Lower leg skin (tissue), 4 donors: ENCODE measurements at regions not wholly inside any gene's neighbourhood (a gene's known extent, or its start where the extent isn't known, plus 50 kb on each side); places are given as distances from the start of the nearest gene placed in this dataset.

Source experiments
- DNase-seq, 2 donors: peaks; one replicate each; pipeline ENCODE4 v3.0.0-alpha.2; 2019; ENCODE audit warnings: low spot score in 2 of 2
- H3K4me3 ChIP-seq: fragments of 200-600 bp; sonication (generic); 2 replicates; pipeline ENCODE4 v1.5.1; 2017; ENCODE audit warnings: mild to moderate bottlenecking, low read depth; ENCODE audit not compliant: poor library complexity, severe bottlenecking
- POLR2A ChIP-seq, 2 donors: fragments of 450-650 bp; IDR thresholded peaks; one replicate each; pipeline ENCODE4 v1.6.1; 2016 to 2017; ENCODE audit warnings: antibody characterized with exemption in 2 of 2, mild to moderate bottlenecking in 1 of 2, moderate library complexity in 1 of 2
- WGBS, 2 donors: methylation state at CpG; one replicate each; pipeline ENCODE4 v1.1.5; 2018; 5-methylcytosine and 5-hydroxymethylcytosine counted together
- intact Hi-C: fragments of 100-400 bp; cut with DNase I; formaldehyde crosslinking; loops from one replicate; pipeline ENCODE4 v1.15.0; 2023; ENCODE audit warnings: low total_unique reads
- TF ChIP-seq, protein P1 (sequence below), 3 donors: fragments of 450-650 bp; IDR thresholded peaks; one replicate each; pipeline ENCODE4 v1.5.1; 2016; ENCODE audit warnings: antibody characterized with exemption in 3 of 3, mild to moderate bottlenecking in 3 of 3, moderate library complexity in 2 of 3

DNA sequence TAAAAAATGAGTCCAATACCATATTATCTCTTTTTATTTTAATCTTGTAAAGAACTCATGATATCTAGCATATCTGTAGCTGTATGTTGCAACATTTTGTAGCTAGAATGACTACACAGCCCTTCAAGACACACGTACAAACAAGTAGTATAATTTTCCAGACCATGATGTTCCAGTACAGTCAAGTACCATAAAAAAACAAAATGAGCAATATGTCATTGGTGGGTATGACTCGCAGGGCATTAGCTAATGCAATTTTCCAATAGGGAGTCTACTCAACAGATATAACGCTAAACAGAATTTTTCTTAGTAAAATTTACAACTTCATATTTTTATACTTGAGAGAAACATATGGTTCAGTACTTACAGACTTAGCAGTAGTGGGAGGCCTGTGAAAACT, 53.6 kb upstream of the UGP2 start:
- no peak for TF ChIP-seq POLR2A (IDR thresholded peaks at IDR 0.05)
- TF ChIP-seq, protein P1, sequence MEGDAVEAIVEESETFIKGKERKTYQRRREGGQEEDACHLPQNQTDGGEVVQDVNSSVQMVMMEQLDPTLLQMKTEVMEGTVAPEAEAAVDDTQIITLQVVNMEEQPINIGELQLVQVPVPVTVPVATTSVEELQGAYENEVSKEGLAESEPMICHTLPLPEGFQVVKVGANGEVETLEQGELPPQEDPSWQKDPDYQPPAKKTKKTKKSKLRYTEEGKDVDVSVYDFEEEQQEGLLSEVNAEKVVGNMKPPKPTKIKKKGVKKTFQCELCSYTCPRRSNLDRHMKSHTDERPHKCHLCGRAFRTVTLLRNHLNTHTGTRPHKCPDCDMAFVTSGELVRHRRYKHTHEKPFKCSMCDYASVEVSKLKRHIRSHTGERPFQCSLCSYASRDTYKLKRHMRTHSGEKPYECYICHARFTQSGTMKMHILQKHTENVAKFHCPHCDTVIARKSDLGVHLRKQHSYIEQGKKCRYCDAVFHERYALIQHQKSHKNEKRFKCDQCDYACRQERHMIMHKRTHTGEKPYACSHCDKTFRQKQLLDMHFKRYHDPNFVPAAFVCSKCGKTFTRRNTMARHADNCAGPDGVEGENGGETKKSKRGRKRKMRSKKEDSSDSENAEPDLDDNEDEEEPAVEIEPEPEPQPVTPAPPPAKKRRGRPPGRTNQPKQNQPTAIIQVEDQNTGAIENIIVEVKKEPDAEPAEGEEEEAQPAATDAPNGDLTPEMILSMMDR (IDR thresholded peaks at IDR 0.05) = no peak
- H3K4me3 ChIP-seq = no peak overlapping the region
- intact Hi-C loops = no loop called here
- WGBS, 2 donors = 43 to 58% methylated on average over 3 of the region's 3 CpGs
- DNase-seq = no peak

DNA sequence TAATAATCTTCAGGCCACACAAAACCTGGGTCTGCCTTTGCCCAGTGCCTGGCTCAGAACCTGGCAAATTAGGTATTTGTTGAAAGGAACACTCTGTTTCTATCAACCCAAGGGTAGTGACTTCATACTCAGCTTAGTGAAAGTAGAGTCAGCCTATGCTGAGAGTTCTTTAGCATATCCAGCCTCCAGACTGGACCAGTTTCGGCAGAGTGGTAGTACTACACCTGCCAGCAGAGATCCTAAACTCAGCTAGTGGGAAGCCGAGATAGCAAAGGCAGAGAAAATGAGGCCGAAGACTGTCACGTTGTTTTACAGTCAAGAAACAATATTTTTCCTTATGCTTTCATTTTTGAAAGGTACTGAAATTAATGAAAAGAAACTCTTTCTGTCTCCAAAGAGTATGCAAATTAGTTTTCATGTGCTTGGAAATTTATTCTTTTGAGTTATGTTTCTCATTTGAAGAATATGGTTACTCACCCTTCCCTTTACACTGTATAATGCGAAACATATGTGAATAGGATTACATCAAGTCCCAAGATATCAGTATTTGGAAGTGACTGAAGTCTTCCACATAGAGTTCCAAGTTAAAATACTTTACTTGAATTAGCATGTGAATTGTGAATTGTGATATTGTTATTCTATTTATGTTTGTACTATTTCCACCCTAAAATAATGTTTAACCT, 52.2 kb upstream of the UGP2 start:
- no peak for TF ChIP-seq POLR2A (IDR thresholded peaks at IDR 0.05)
- no peak for DNase-seq
- whole genome bisulfite sequencing, 2 donors = 58 to 66% methylated on average over 5 of the region's 5 CpGs
- intact Hi-C loops = no loop called here
- no peak overlapping the region for H3K4me3 ChIP-seq

DNA sequence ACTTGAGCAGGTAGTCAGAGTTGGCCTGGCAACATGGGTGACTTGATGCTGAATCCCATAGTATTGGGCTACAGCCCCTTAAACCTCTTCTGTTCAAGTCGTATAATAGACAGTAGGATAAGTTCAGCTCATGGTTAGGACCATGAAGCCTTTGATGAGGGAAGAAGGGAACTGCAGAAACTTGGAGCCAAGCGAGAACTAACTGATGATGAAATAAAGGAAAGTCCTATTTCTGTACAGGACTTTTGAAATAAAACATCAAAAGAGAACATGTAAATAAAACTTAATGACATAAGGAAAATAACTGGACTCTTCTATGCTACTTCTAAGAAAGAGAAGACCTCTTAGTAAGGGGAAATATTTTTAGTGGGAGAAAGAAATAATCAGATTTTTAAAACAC, 51.2 kb upstream of the UGP2 start:
- WGBS, 2 donors = 58 to 70% methylated on average over 2 of the region's 2 CpGs

DNA sequence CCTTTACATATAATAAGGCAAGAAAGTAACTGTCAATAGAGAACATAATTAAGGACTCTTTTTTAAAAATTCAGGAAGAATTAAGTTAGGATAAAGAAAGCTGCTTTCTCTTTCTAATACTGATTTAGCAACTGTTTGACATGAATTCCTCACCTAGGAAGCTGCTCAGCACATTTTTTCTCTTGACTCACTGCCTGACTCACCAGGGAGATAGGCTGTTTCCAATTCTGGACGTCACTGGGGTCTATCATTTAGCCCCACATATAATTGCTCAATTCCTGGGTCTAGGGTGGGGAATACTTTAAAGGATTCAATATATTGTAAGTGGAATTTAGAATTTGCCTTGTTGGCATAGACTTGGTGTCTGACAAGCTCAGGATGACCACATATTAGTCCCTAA, 50.8 kb upstream of the UGP2 start:
- H3K4me3 ChIP-seq = no peak overlapping the region
- no peak for TF ChIP-seq POLR2A (IDR thresholded peaks at IDR 0.05)
- TF ChIP-seq, protein P1 (IDR thresholded peaks at IDR 0.05) = no peak
- intact Hi-C loops = no loop called here
- 13 to 17% methylated on average over 1 of the region's 1 CpG for WGBS, 2 donors
- DNase-seq = no peak

More for the DNA sequence above, 51.2 kb upstream of the UGP2 start:
- no peak for DNase-seq
- no peak overlapping the region for H3K4me3 ChIP-seq
- intact Hi-C loops = no loop called here
- no peak for TF ChIP-seq POLR2A (IDR thresholded peaks at IDR 0.05)

DNA sequence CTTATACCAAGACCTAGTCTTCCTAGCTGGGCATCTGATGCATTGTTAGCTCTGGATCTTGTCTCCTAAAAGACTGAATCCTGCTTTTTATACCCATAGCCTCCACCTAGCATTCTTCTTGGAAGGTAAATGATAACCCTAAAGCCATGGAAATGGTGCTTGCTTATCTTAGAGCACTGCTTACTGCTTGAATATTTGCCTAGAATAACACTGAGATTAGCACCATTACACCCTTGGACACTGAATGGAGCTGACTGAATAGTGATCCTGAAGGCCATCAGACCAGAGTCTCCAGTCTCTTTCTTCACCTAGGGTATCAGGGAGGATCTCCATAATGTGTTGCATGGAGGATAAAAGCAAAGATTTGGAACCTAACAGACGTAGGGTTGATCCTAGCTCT, 50.3 kb upstream of the UGP2 start:
- no peak overlapping the region for H3K4me3 ChIP-seq
- no peak for DNase-seq
- 84 to 94% methylated on average over 1 of the region's 1 CpG for WGBS, 2 donors
- intact Hi-C loops = no loop called here
- no peak for TF ChIP-seq POLR2A (IDR thresholded peaks at IDR 0.05)
- TF ChIP-seq, protein P1 (IDR thresholded peaks at IDR 0.05) = no peak
